COLO668 (cell line): ENCODE measurements at regions not wholly inside any gene's neighbourhood (a gene's known extent, or its start where the extent isn't known, plus 50 kb on each side); places are given as distances from the start of the nearest gene placed in this dataset.

Experiments used
- DNase-seq: peaks from one replicate; lab custom pipeline; 2025; ENCODE audit not compliant: unreplicated experiment; lab: John Stamatoyannopoulos, UW

GRCh38 chr5:142435410-142436115 lies 110.7 kb upstream of the SPRY4 start:
- no peak for DNase-seq

- no peak for DNase-seq
Measured at GRCh38 chr5:142434322-142434612, 109.4 kb upstream of the SPRY4 start.

GRCh38 chr5:142433526-142434321 lies 108.9 kb upstream of the SPRY4 start:
- no peak for DNase-seq

GRCh38 chr5:142432961-142433360 lies 108.1 kb upstream of the SPRY4 start:
- DNase-seq = no peak

- no peak for DNase-seq
Measured at GRCh38 chr5:142432369-142432863, 107.6 kb upstream of the SPRY4 start.

GRCh38 chr5:142428773-142429473 lies 104.1 kb upstream of the SPRY4 start:
- DNase-seq = no peak

GRCh38 chr5:142428036-142428772 lies 103.4 kb upstream of the SPRY4 start:
- DNase-seq = no peak

GRCh38 chr5:142427529-142427928 lies 102.7 kb upstream of the SPRY4 start:
- no peak for DNase-seq

GRCh38 chr5:142427015-142427364 lies 102.2 kb upstream of the SPRY4 start:
- no peak for DNase-seq

GRCh38 chr5:142426129-142427014 lies 101.6 kb upstream of the SPRY4 start:
- DNase-seq = no peak

GRCh38 chr5:142425286-142426065 lies 100.7 kb upstream of the SPRY4 start:
- DNase-seq = no peak

- no peak for DNase-seq
Measured at GRCh38 chr5:142422429-142422828, 97.6 kb upstream of the SPRY4 start.

- DNase-seq = no peak
Measured at GRCh38 chr5:142421621-142422397, 97.0 kb upstream of the SPRY4 start.

GRCh38 chr5:142421228-142421617 lies 96.4 kb upstream of the SPRY4 start:
- DNase-seq = no peak

- no peak for DNase-seq
Measured at GRCh38 chr5:142420561-142421227, 95.9 kb upstream of the SPRY4 start.

- no peak for DNase-seq
Measured at GRCh38 chr5:142412581-142412980, 87.8 kb upstream of the SPRY4 start.

- DNase-seq = no peak
Measured at GRCh38 chr5:142411656-142412425, 87.0 kb upstream of the SPRY4 start.

- DNase-seq = no peak
Measured at GRCh38 chr5:142411103-142411502, 86.3 kb upstream of the SPRY4 start.
